SK-N-SH (cell line): ENCODE measurements at regions not wholly inside any gene's neighbourhood (a gene's known extent, or its start where the extent isn't known, plus 50 kb on each side); places are given as distances from the start of the nearest gene placed in this dataset.

Experiments used
- FOSL2 ChIP-seq: IDR thresholded peaks from 2 replicates; pipeline ENCODE4 v1.4.0; 2012; ENCODE audit warnings: low read depth, mild to moderate bottlenecking, moderate library complexity, borderline replicate concordance
- POLR2AphosphoS5 ChIP-seq: IDR thresholded peaks from 2 replicates; pipeline ENCODE4 v1.6.1; 2012; ENCODE audit warnings: low read depth, low read length
- SMC3 ChIP-seq: IDR thresholded peaks from 2 replicates; pipeline ENCODE4 v1.6.1; 2012; ENCODE audit warnings: low read depth, low read length, improper control_type of control experiment
- TCF12 ChIP-seq: IDR thresholded peaks from 2 replicates; pipeline ENCODE4 v1.4.0; 2012
- TF ChIP-seq, protein P1 (sequence below): fragments of 200-600 bp; sonication (generic); IDR thresholded peaks from 2 replicates; pipeline ENCODE4 v1.6.1; 2017; ENCODE audit warnings: antibody characterized with exemption, mild to moderate bottlenecking, moderate library complexity
- TF ChIP-seq, protein P2 (sequence below): IDR thresholded peaks from 2 replicates; pipeline ENCODE4; 2012

DNA sequence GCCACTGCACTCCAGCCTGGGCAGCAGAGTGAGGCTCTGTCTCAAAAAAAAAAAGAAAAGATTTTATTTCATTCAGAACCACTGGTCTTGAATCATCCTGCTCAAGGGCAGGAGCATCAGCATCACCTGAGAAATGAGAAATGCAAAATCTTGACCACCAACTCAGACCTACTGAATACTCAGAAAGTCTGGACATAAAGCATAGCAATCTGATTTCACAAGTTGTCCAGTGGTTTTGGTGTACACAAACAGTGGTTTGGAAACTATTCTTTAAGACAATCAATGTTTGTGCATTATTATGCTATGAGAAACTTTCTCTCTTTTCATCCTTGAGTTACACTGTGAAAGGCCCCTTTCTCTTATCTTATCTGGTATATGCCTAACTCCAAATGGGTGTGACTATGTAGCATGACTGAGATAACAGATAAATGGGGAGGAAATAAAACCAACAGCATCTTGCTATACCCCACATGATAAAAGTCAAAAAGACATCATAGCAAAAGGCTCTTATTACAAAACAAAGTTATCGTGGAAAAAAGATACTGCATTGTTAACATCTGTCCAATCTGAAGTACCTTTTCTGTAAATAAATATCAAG lies 174.2 kb upstream of the STT3B start:
- TF ChIP-seq, protein P1, sequence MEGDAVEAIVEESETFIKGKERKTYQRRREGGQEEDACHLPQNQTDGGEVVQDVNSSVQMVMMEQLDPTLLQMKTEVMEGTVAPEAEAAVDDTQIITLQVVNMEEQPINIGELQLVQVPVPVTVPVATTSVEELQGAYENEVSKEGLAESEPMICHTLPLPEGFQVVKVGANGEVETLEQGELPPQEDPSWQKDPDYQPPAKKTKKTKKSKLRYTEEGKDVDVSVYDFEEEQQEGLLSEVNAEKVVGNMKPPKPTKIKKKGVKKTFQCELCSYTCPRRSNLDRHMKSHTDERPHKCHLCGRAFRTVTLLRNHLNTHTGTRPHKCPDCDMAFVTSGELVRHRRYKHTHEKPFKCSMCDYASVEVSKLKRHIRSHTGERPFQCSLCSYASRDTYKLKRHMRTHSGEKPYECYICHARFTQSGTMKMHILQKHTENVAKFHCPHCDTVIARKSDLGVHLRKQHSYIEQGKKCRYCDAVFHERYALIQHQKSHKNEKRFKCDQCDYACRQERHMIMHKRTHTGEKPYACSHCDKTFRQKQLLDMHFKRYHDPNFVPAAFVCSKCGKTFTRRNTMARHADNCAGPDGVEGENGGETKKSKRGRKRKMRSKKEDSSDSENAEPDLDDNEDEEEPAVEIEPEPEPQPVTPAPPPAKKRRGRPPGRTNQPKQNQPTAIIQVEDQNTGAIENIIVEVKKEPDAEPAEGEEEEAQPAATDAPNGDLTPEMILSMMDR: no peak
- TF ChIP-seq TCF12: no peak
- TF ChIP-seq FOSL2: no peak
- TF ChIP-seq SMC3: no peak
- no peak for TF ChIP-seq POLR2AphosphoS5
- TF ChIP-seq, protein P2, sequence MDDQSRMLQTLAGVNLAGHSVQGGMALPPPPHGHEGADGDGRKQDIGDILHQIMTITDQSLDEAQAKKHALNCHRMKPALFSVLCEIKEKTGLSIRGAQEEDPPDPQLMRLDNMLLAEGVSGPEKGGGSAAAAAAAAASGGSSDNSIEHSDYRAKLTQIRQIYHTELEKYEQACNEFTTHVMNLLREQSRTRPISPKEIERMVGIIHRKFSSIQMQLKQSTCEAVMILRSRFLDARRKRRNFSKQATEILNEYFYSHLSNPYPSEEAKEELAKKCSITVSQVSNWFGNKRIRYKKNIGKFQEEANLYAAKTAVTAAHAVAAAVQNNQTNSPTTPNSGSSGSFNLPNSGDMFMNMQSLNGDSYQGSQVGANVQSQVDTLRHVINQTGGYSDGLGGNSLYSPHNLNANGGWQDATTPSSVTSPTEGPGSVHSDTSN: no peak
